Activated CD8-positive, alpha-beta T cell treated with anti-CD3 and anti-CD28 coated beads for 36 hours (primary cell): ENCODE measurements at regions not wholly inside any gene's neighbourhood (a gene's known extent, or its start where the extent isn't known, plus 50 kb on each side); places are given as distances from the start of the nearest gene placed in this dataset.
"Not testable (repeated sequence)": the region's sequence is repeated elsewhere in the genome, so short reads cannot be mapped to it uniquely, and the experiment has no call there.

Source experiments
- ATAC-seq: fragments of 200-7000 bp; cut with Tn5 transposase; one replicate; pipeline ENCODE4 v1.10.0; 2021; ENCODE audit warnings: mild to moderate bottlenecking, moderate library complexity
- CTCF ChIA-PET: fragments of 350-600 bp; sonication (Branson Sonifier 250); formaldehyde crosslinking; loops from one replicate; lab custom pipeline; 2021; ENCODE audit warnings: antibody characterized with exemption; lab: Charles Lee
- POLR2A ChIA-PET: fragments of 350-600 bp; sonication (Branson Sonifier 250); formaldehyde crosslinking; loops from one replicate; lab custom pipeline; 2021; ENCODE audit warnings: antibody characterized with exemption; lab: Charles Lee
- DNase-seq: peaks from one replicate; pipeline ENCODE4 v3.0.0-alpha.2; 2020
- H3K27ac Mint-ChIP-seq: one replicate; pipeline ENCODE4 v1.8.0; 2021; ENCODE audit warnings: mild to moderate bottlenecking, mixed read lengths
- H3K27me3 Mint-ChIP-seq: one replicate; pipeline ENCODE4 v1.8.0; 2021; ENCODE audit warnings: mixed read lengths
- H3K36me3 Mint-ChIP-seq: one replicate; pipeline ENCODE4 v1.8.0; 2021; ENCODE audit warnings: low read depth, mixed read lengths
- H3K4me1 Mint-ChIP-seq: one replicate; pipeline ENCODE4 v1.8.0; 2021; ENCODE audit warnings: low read depth, mixed read lengths
- H3K4me3 Mint-ChIP-seq: one replicate; pipeline ENCODE4 v1.8.0; 2021; ENCODE audit warnings: mild to moderate bottlenecking, moderate library complexity, mixed read lengths
- H3K9me3 Mint-ChIP-seq: one replicate; pipeline ENCODE4 v1.8.0; 2021; ENCODE audit warnings: mixed read lengths
- intact Hi-C: fragments of 100-400 bp; cut with micrococcal nuclease; formaldehyde crosslinking; loops from one replicate; pipeline ENCODE4 v1.10.0; 2022
- TF ChIP-seq, protein P1 (sequence below): fragments of 200-600 bp; IDR thresholded peaks from one replicate; pipeline ENCODE4 v1.8.0; 2022; ENCODE audit warnings: antibody characterized with exemption, mild to moderate bottlenecking

DNA sequence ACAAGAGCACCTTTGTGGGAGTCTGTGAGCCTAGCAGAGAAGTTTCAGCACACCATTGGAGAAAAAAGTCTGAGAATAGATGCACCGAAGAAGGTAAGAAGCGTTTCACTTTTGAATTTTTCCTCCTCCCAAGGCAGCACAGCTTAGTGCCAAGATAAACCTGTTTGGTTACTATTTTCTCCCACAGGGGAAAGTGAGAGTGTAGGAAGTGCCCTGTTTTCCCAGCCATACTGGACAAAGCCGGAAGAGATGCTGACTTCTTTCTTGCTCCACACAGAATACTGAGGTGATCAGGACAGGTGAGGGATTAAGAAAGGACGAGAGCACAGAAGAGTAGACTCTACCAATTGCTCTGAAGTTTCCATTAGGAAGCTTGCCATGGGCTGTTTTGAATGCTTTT, 1011.0 kb upstream of the MIR17HG start:
- no peak for ATAC-seq
- Mint-ChIP-seq H3K4me1 (no peaks in the 10 kb centered on the region), H3K4me3 (no peak overlapping the region), H3K9me3 (peaks cover 9% of the 10 kb centered on the region), H3K27ac (no peak overlapping the region), H3K27me3 (no peaks in the 10 kb centered on the region), H3K36me3 (no peaks in the 10 kb centered on the region)
- intact Hi-C loops: loop anchor here (5.0 kb wide), 1 partner anchor 74 kb away; no protein-coding TSS in a partner anchor
- CTCF ChIA-PET: no interaction called here
- TF ChIP-seq, protein P1, sequence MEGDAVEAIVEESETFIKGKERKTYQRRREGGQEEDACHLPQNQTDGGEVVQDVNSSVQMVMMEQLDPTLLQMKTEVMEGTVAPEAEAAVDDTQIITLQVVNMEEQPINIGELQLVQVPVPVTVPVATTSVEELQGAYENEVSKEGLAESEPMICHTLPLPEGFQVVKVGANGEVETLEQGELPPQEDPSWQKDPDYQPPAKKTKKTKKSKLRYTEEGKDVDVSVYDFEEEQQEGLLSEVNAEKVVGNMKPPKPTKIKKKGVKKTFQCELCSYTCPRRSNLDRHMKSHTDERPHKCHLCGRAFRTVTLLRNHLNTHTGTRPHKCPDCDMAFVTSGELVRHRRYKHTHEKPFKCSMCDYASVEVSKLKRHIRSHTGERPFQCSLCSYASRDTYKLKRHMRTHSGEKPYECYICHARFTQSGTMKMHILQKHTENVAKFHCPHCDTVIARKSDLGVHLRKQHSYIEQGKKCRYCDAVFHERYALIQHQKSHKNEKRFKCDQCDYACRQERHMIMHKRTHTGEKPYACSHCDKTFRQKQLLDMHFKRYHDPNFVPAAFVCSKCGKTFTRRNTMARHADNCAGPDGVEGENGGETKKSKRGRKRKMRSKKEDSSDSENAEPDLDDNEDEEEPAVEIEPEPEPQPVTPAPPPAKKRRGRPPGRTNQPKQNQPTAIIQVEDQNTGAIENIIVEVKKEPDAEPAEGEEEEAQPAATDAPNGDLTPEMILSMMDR: no peak
- DNase-seq: no peak
- POLR2A ChIA-PET: no interaction called here

DNA sequence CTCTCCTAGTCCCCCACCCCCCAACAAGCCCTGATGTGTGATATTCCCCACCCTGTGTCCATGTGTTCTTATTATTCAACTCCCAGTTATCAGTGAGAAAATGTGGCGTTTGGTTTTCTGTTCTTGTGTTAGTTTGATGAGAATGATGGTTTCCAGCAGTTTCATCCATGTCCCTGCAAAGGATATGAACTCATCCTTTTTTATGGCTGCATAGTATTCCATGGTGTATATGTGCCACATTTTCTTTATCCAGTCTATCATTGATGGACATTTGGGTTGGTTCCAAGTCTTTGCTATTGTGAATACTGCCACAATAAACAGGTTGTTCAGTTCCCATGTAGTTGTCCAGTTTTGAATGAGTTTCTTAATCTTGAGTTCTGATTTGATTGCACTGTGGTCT, 1006.1 kb upstream of the MIR17HG start:
- ATAC-seq, H3K27ac Mint-ChIP-seq, H3K4me1 Mint-ChIP-seq, H3K27me3 Mint-ChIP-seq, CTCF ChIA-PET, intact Hi-C loops, H3K4me3 Mint-ChIP-seq, DNase-seq, POLR2A ChIA-PET, H3K36me3 Mint-ChIP-seq: not testable (repeated sequence)
- H3K9me3 Mint-ChIP-seq: peaks cover 12% of the 10 kb centered on the region

DNA sequence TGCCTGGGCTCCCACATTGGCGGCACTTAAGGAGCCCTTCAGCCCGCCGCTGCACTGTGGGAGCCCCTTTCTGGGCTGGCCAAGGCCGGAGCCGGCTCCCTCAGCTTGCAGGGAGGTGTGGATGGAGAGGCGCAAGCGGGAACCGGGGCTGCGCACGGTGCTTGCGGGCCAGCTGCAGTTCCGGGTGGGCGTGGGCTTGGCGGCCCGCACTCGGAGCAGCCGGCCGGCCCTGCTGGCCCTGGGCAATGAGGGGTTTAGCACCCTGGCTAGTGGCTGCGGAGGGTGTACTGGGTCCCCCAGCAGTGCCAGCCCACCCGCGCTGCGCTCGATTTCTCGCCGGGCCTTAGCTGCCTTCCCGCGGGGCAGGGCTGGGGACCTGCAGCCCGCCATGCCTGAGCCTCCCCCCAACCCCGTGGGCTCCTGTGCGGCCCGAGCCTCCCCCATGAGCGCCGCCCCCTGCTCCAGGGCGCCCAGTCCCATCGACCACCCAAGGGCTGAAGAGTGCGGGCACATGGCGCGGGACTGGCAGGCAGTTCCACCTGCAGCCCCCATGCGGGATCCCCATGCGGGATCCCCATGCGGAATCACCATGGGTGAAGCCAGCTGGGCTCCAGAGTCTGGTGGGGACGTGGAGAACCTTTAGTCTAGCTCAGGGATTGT, 998.9 kb upstream of the MIR17HG start:
- intact Hi-C loops, H3K27ac Mint-ChIP-seq, H3K4me1 Mint-ChIP-seq, ATAC-seq, H3K9me3 Mint-ChIP-seq, H3K27me3 Mint-ChIP-seq, H3K4me3 Mint-ChIP-seq, CTCF ChIA-PET, DNase-seq, POLR2A ChIA-PET, H3K36me3 Mint-ChIP-seq: not testable (repeated sequence)

DNA sequence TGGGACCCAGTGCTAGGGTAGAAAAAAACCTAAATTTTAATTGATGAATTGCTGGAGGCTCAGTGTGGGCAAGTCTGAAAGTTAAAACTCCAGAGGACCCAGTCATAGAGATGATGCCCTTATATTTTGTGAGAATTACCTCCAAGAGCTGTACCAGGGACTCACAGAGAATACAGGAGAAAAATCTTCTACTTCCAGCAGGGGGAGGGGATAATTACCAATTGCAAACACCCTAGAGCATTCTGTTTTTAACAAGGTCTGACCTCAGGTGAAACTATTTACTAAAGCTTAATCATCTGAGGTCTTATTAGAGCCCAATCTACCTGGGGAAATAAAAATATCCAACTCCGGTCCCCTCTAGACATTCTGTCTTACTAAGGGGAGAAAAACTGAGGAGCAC, 994.7 kb upstream of the MIR17HG start:
- H3K27ac Mint-ChIP-seq: no peak overlapping the region
- POLR2A ChIA-PET: no interaction called here
- CTCF ChIA-PET: no interaction called here
- intact Hi-C loops: no loop called here
- H3K36me3 Mint-ChIP-seq: no peaks in the 10 kb centered on the region
- peaks cover 3% of the 10 kb centered on the region for H3K9me3 Mint-ChIP-seq
- ATAC-seq (no peak), DNase-seq (no peak)
- H3K4me1 Mint-ChIP-seq: no peaks in the 10 kb centered on the region
- TF ChIP-seq, protein P1: no peak
- H3K4me3 Mint-ChIP-seq: no peak overlapping the region
- H3K27me3 Mint-ChIP-seq: no peaks in the 10 kb centered on the region

DNA sequence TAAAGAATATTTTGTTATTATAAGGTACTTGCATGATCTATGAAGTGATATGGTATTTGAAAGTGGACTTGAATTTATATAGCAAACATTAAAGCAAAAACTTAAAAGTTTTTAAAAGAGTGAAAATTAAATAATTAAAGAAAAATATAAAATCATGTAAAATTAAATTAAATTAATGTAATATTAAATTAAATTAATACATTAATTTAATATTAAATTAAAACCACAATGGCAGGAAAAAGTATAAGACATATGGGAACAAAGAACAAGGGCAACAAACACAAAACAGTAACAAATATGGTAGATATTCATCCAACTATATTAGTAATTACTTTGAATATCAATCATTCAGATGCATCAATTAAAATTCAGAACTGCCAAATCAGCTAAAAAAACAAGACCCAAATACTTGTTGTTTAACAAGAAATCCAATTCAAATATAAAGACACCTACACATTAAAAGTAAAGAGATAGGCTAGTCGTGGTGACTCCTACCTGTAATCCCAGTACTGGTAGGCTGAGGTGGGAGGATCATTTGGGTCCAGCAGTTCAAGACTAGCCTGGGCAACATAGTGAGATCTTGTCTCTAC, 992.2 kb upstream of the MIR17HG start:
- no peaks in the 10 kb centered on the region for H3K36me3 Mint-ChIP-seq
- ATAC-seq: no peak
- intact Hi-C loops: no loop called here
- H3K27ac Mint-ChIP-seq: no peak overlapping the region
- TF ChIP-seq, protein P1: no peak
- peaks cover 4% of the 10 kb centered on the region for H3K9me3 Mint-ChIP-seq
- H3K4me1 Mint-ChIP-seq: no peaks in the 10 kb centered on the region
- H3K27me3 Mint-ChIP-seq: no peaks in the 10 kb centered on the region
- no peak for DNase-seq
- H3K4me3 Mint-ChIP-seq: no peak overlapping the region
- POLR2A ChIA-PET: no interaction called here
- CTCF ChIA-PET: no interaction called here

DNA sequence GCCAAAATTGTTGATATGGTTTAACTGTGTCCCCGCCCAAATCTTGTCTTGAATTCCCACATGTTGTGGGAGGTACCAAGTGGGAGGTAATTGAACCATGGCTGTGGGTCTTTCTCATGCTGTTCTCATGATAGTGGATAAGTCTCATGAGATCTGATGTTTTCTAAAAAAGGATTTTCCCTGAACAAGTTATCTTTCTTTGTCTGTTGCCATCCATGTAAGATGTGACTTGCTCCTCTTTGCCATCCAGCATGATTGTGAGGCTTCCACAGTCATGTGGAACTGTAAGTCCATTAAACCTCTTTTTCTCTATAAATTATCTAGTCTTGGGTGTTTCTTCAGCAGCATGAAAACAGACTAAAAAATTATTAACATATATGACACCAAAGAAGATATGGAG, 986.7 kb upstream of the MIR17HG start:
- no peaks in the 10 kb centered on the region for H3K36me3 Mint-ChIP-seq
- TF ChIP-seq, protein P1: no peak
- no peaks in the 10 kb centered on the region for H3K4me1 Mint-ChIP-seq
- ChIA-PET POLR2A (no interaction called here), CTCF (no interaction called here)
- peaks cover 12% of the 10 kb centered on the region for H3K9me3 Mint-ChIP-seq
- no peak overlapping the region for H3K4me3 Mint-ChIP-seq
- DNase-seq: no peak
- intact Hi-C loops: no loop called here
- no peak for ATAC-seq
- no peaks in the 10 kb centered on the region for H3K27me3 Mint-ChIP-seq
- H3K27ac Mint-ChIP-seq: no peak overlapping the region
